Hepatocyte (in vitro differentiated cells): ENCODE measurements at regions not wholly inside any gene's neighbourhood (a gene's known extent, or its start where the extent isn't known, plus 50 kb on each side); places are given as distances from the start of the nearest gene placed in this dataset.
A peak's percentile ranks its signal among the peaks of the same experiment; 100 is the strongest.

ENCODE experiments used
- DNase-seq: peaks from one replicate; pipeline ENCODE4 v3.0.0-alpha.2; 2016; ENCODE audit warnings: low spot score
- H2AFZ ChIP-seq: fragments of 200-600 bp; sonication (generic); 2 replicates; pipeline ENCODE4 v1.6.0; 2016; ENCODE audit warnings: antibody characterized with exemption, mild to moderate bottlenecking
- H3K27ac ChIP-seq: fragments of 200-600 bp; sonication (generic); 2 replicates; pipeline ENCODE4 v1.5.1; 2016; ENCODE audit warnings: mild to moderate bottlenecking
- H3K27me3 ChIP-seq: fragments of 200-600 bp; sonication (generic); 2 replicates; pipeline ENCODE4 v1.6.1; 2016
- H3K36me3 ChIP-seq: fragments of 200-600 bp; sonication (generic); replicated peaks from 2 replicates; pipeline ENCODE4 v1.5.1; 2016; ENCODE audit warnings: low read depth; ENCODE audit not compliant: insufficient read depth
- H3K4me1 ChIP-seq: fragments of 200-600 bp; sonication (generic); 2 replicates; pipeline ENCODE4 v1.5.1; 2016; ENCODE audit warnings: mild to moderate bottlenecking, moderate library complexity; ENCODE audit not compliant: insufficient read depth
- H3K4me2 ChIP-seq: fragments of 200-600 bp; sonication (generic); 2 replicates; pipeline ENCODE4 v1.6.0; 2016
- H3K4me3 ChIP-seq: fragments of 200-600 bp; sonication (generic); 2 replicates; pipeline ENCODE4 v1.5.1; 2016; ENCODE audit warnings: mild to moderate bottlenecking
- H3K79me2 ChIP-seq: fragments of 200-600 bp; sonication (generic); 2 replicates; pipeline ENCODE4 v1.6.0; 2017; ENCODE audit warnings: mild to moderate bottlenecking
- H3K9me2 ChIP-seq: fragments of 200-600 bp; sonication (generic); replicated peaks from 2 replicates; pipeline ENCODE4 v1.6.0; 2017; ENCODE audit warnings: mild to moderate bottlenecking; ENCODE audit not compliant: insufficient read depth
- H3K9me3 ChIP-seq: fragments of 200-600 bp; sonication (generic); 2 replicates; pipeline ENCODE4 v1.5.1; 2016; ENCODE audit warnings: low read depth, mild to moderate bottlenecking
- H4K20me1 ChIP-seq: fragments of 200-600 bp; sonication (generic); 2 replicates; pipeline ENCODE4 v1.6.0; 2016; ENCODE audit warnings: mild to moderate bottlenecking; ENCODE audit not compliant: insufficient read depth, poor library complexity, severe bottlenecking
- EZH2 ChIP-seq: fragments of 200-600 bp; sonication (generic); IDR thresholded peaks from 2 replicates; pipeline ENCODE4 v1.6.1; 2016; ENCODE audit warnings: antibody characterized with exemption, mild to moderate bottlenecking, borderline replicate concordance
- EZH2phosphoT487 ChIP-seq: fragments of 200-600 bp; sonication (generic); IDR thresholded peaks from one replicate; pipeline ENCODE4 v1.6.1; 2018; ENCODE audit warnings: antibody characterized with exemption, mild to moderate bottlenecking, low read depth, moderate library complexity; ENCODE audit not compliant: unreplicated experiment, severe bottlenecking
- WGBS: methylation state at CpG from one replicate; pipeline ENCODE4 v1.1.6; 2016; ENCODE audit warnings: low lambda C conversion rate; ENCODE audit errors: missing lambda C conversion rate; 5-methylcytosine and 5-hydroxymethylcytosine counted together
- TF ChIP-seq, protein P1 (sequence below): fragments of 200-600 bp; sonication (generic); IDR thresholded peaks from 2 replicates; pipeline ENCODE4 v1.5.1; 2016; ENCODE audit warnings: antibody characterized with exemption, mild to moderate bottlenecking; ENCODE audit not compliant: poor library complexity

GRCh38 chr2:123737371-123737770 is 287.7 kb upstream of the CNTNAP5 start:
- Histone ChIP-seq H3K9me2 (no peaks in the 10 kb centered on the region), H3K4me3 (no peak overlapping the region), H3K36me3 (no peaks in the 10 kb centered on the region), H3K79me2 (no peaks in the 10 kb centered on the region), H3K4me2 (no peak overlapping the region), H3K27ac (no peak overlapping the region), H3K4me1 (no peaks in the 10 kb centered on the region), H3K27me3 (no peaks in the 10 kb centered on the region), H2AFZ (no peak overlapping the region), H4K20me1 (no peaks in the 10 kb centered on the region), H3K9me3 (no peaks in the 10 kb centered on the region)
- TF ChIP-seq, protein P1, sequence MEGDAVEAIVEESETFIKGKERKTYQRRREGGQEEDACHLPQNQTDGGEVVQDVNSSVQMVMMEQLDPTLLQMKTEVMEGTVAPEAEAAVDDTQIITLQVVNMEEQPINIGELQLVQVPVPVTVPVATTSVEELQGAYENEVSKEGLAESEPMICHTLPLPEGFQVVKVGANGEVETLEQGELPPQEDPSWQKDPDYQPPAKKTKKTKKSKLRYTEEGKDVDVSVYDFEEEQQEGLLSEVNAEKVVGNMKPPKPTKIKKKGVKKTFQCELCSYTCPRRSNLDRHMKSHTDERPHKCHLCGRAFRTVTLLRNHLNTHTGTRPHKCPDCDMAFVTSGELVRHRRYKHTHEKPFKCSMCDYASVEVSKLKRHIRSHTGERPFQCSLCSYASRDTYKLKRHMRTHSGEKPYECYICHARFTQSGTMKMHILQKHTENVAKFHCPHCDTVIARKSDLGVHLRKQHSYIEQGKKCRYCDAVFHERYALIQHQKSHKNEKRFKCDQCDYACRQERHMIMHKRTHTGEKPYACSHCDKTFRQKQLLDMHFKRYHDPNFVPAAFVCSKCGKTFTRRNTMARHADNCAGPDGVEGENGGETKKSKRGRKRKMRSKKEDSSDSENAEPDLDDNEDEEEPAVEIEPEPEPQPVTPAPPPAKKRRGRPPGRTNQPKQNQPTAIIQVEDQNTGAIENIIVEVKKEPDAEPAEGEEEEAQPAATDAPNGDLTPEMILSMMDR, result no peak
- no peak for TF ChIP-seq EZH2phosphoT487
- no peak for DNase-seq

DNA sequence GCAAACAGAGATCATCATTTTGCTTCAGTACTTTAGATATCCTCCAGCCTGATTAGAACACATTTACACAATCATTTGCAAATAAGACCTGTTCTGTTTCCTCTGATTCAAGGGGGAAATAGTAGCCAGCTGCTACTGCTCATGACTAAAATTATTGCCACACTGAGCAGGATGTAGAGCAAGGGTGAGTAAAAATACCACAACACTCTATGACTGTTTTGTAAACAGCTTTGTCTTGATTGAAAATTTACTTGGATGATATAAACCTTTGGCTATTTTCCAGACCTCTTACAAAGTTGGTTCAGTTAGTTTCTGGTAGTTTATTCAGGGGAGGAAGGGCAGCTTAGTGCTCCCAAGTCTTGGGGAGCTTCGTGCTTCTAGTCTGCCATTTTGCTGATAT is 286.4 kb upstream of the CNTNAP5 start:
- H3K4me2 ChIP-seq, result no peak overlapping the region
- no peaks in the 10 kb centered on the region for H4K20me1 ChIP-seq
- no peaks in the 10 kb centered on the region for H3K4me1 ChIP-seq
- DNase-seq, result peak; percentile 4
- no peak overlapping the region for H2AFZ ChIP-seq
- no peaks in the 10 kb centered on the region for H3K9me2 ChIP-seq
- no peak for TF ChIP-seq EZH2phosphoT487
- TF ChIP-seq, protein P1, result no peak
- no peaks in the 10 kb centered on the region for H3K9me3 ChIP-seq
- H3K36me3 ChIP-seq, result no peaks in the 10 kb centered on the region
- H3K4me3 ChIP-seq, result no peak overlapping the region
- H3K27me3 ChIP-seq, result no peaks in the 10 kb centered on the region
- WGBS, result 71% methylated on average over 1 of the region's 1 CpG
- no peaks in the 10 kb centered on the region for H3K79me2 ChIP-seq
- H3K27ac ChIP-seq, result no peak overlapping the region

GRCh38 chr2:123746006-123746405 is 279.1 kb upstream of the CNTNAP5 start:
- H3K4me1 ChIP-seq, result no peaks in the 10 kb centered on the region
- H3K9me3 ChIP-seq, result no peaks in the 10 kb centered on the region
- DNase-seq, result no peak
- TF ChIP-seq EZH2phosphoT487 (no peak), EZH2 (no peak)
- TF ChIP-seq, protein P1, result no peak
- no peaks in the 10 kb centered on the region for H3K36me3 ChIP-seq
- H3K9me2 ChIP-seq, result no peaks in the 10 kb centered on the region
- no peaks in the 10 kb centered on the region for H4K20me1 ChIP-seq
- no peak overlapping the region for H3K27ac ChIP-seq
- H3K27me3 ChIP-seq, result no peaks in the 10 kb centered on the region
- 88% methylated on average over 1 of the region's 1 CpG for WGBS
- no peak overlapping the region for H3K4me2 ChIP-seq
- H2AFZ ChIP-seq, result no peak overlapping the region
- H3K4me3 ChIP-seq, result no peak overlapping the region
- H3K79me2 ChIP-seq, result no peaks in the 10 kb centered on the region

GRCh38 chr2:123747326-123747725 is 277.8 kb upstream of the CNTNAP5 start:
- Histone ChIP-seq H3K36me3 (no peaks in the 10 kb centered on the region), H3K4me1 (no peaks in the 10 kb centered on the region)
- WGBS, result 79% methylated on average over 2 of the region's 2 CpGs

More at GRCh38 chr2:123747326-123747725, 277.8 kb upstream of the CNTNAP5 start:
- H3K4me2 ChIP-seq, result no peak overlapping the region
- DNase-seq, result no peak
- no peak overlapping the region for H3K27ac ChIP-seq
- H3K27me3 ChIP-seq, result no peaks in the 10 kb centered on the region
- no peak for TF ChIP-seq EZH2
- TF ChIP-seq, protein P1, result no peak
- TF ChIP-seq EZH2phosphoT487, result no peak
- H4K20me1 ChIP-seq, result no peaks in the 10 kb centered on the region
- no peaks in the 10 kb centered on the region for H3K79me2 ChIP-seq
- H3K4me3 ChIP-seq, result no peak overlapping the region
- no peaks in the 10 kb centered on the region for H3K9me3 ChIP-seq
- no peak overlapping the region for H2AFZ ChIP-seq
- no peaks in the 10 kb centered on the region for H3K9me2 ChIP-seq
